GM12892 (cell line): ENCODE measurements at regions not wholly inside any gene's neighbourhood (a gene's known extent, or its start where the extent isn't known, plus 50 kb on each side); places are given as distances from the start of the nearest gene placed in this dataset.
A peak's percentile ranks its signal among the peaks of the same experiment; 100 is the strongest.

ENCODE experiments used
- DNase-seq: peaks from one replicate; pipeline ENCODE4 v3.0.0; 2011; ENCODE audit not compliant: insufficient read length
- FAIRE-seq: peaks from 2 replicates; lab custom pipeline; 2011; peaks lifted over from hg19 to GRCh38; lab: Jason Lieb, UNC
- POLR2A ChIP-seq: IDR thresholded peaks from 2 replicates; pipeline ENCODE4 v1.6.1; 2011; ENCODE audit warnings: low read depth, low read length, control low read depth
- POLR2AphosphoS5 ChIP-seq: IDR thresholded peaks from 2 replicates; pipeline ENCODE4 v1.6.1; 2011; ENCODE audit warnings: low read depth, low read length, control low read depth
- TAF1 ChIP-seq: IDR thresholded peaks from 2 replicates; pipeline ENCODE4 v1.6.1; 2011; ENCODE audit warnings: low read depth, mild to moderate bottlenecking, control low read depth, low read length, borderline replicate concordance

GRCh38 chr1:182181167-182181572 lies 119.7 kb upstream of the ZNF648 start:
- DNase-seq: no peak
- no peak for FAIRE-seq
- TF ChIP-seq POLR2AphosphoS5 (no peak), TAF1 (no peak)

- FAIRE-seq (no peak), DNase-seq (no peak)
- no peak for TF ChIP-seq POLR2A
- no peak for TF ChIP-seq POLR2AphosphoS5
- no peak for TF ChIP-seq TAF1
These were observed 113.9 kb upstream of the ZNF648 start for GRCh38 chr1:182175361-182175931.

- FAIRE-seq (no peak), DNase-seq (no peak)
- TF ChIP-seq POLR2AphosphoS5: no peak
- no peak for TF ChIP-seq TAF1
- TF ChIP-seq POLR2A: no peak
These were observed 113.0 kb upstream of the ZNF648 start for GRCh38 chr1:182174513-182174855.

GRCh38 chr1:182173808-182174512 lies 112.4 kb upstream of the ZNF648 start:
- no peak for DNase-seq
- FAIRE-seq: no peak
- no peak for TF ChIP-seq POLR2A
- TF ChIP-seq POLR2AphosphoS5: no peak
- TF ChIP-seq TAF1: no peak

GRCh38 chr1:182172699-182173098 lies 111.2 kb upstream of the ZNF648 start:
- no peak for FAIRE-seq
- DNase-seq: no peak
- TF ChIP-seq TAF1 (no peak), POLR2A (no peak), POLR2AphosphoS5 (no peak)

- DNase-seq (no peak), FAIRE-seq (no peak)
- TF ChIP-seq POLR2AphosphoS5 (no peak), TAF1 (no peak), POLR2A (no peak)
These were observed 109.5 kb upstream of the ZNF648 start for GRCh38 chr1:182170891-182171461.

GRCh38 chr1:182169203-182169602 lies 107.7 kb upstream of the ZNF648 start:
- DNase-seq (no peak), FAIRE-seq (no peak)
- TF ChIP-seq POLR2A: no peak
- no peak for TF ChIP-seq POLR2AphosphoS5
- 0 out of 2 replicates have a peak, but pooled peaks have one; percentile 19 for TF ChIP-seq TAF1

GRCh38 chr1:182166750-182167149 lies 105.2 kb upstream of the ZNF648 start:
- TF ChIP-seq POLR2AphosphoS5: no peak
- no peak for TF ChIP-seq POLR2A
- no peak for TF ChIP-seq TAF1
- no peak for FAIRE-seq
- DNase-seq: no peak

- DNase-seq: no peak
- no peak for FAIRE-seq
- TF ChIP-seq POLR2A: no peak
- TF ChIP-seq POLR2AphosphoS5: no peak
- no peak for TF ChIP-seq TAF1
These were observed 104.8 kb upstream of the ZNF648 start for GRCh38 chr1:182166321-182166720.

GRCh38 chr1:182164273-182164672 lies 102.8 kb upstream of the ZNF648 start:
- TF ChIP-seq POLR2AphosphoS5 (no peak), TAF1 (no peak)
- FAIRE-seq: no peak
- DNase-seq: no peak

- DNase-seq: no peak
- no peak for FAIRE-seq
- TF ChIP-seq TAF1 (no peak), POLR2A (no peak), POLR2AphosphoS5 (no peak)
These were observed 102.3 kb upstream of the ZNF648 start for GRCh38 chr1:182163821-182164223.

- TF ChIP-seq POLR2AphosphoS5 (no peak), POLR2A (no peak), TAF1 (no peak)
- FAIRE-seq: no peak
- no peak for DNase-seq
These were observed 97.9 kb upstream of the ZNF648 start for GRCh38 chr1:182159443-182159842.
